GM10266 (cell line): ENCODE measurements at regions not wholly inside any gene's neighbourhood (a gene's known extent, or its start where the extent isn't known, plus 50 kb on each side); places are given as distances from the start of the nearest gene placed in this dataset.

Experiments
- DNase-seq: peaks from one replicate; pipeline ENCODE4 v3.0.0; 2012; ENCODE audit errors: extremely low spot score
- CTCF ChIP-seq: IDR thresholded peaks from 2 replicates; pipeline ENCODE4 v1.5.1; 2012; ENCODE audit warnings: mild to moderate bottlenecking, low read depth; ENCODE audit not compliant: control insufficient read depth, insufficient read depth; ENCODE audit errors: missing control alignments

- TF ChIP-seq CTCF = no peak
- DNase-seq = no peak
Observed at GRCh38 chr6:97630604-97631003, 347.6 kb upstream of the MMS22L start.

GRCh38 chr6:97632341-97632740 lies 349.3 kb upstream of the MMS22L start:
- no peak for DNase-seq
- TF ChIP-seq CTCF = no peak

- no peak for DNase-seq
- no peak for TF ChIP-seq CTCF
Observed at GRCh38 chr6:97639702-97640101, 356.7 kb upstream of the MMS22L start.

GRCh38 chr6:97644353-97644752 lies 361.3 kb upstream of the MMS22L start:
- no peak for TF ChIP-seq CTCF
- DNase-seq = no peak

GRCh38 chr6:97645757-97646156 lies 362.7 kb upstream of the MMS22L start:
- TF ChIP-seq CTCF = no peak
- no peak for DNase-seq

GRCh38 chr6:97653076-97653475 lies 370.1 kb upstream of the MMS22L start:
- DNase-seq = no peak
- TF ChIP-seq CTCF = no peak

- TF ChIP-seq CTCF = no peak
- DNase-seq = no peak
Observed at GRCh38 chr6:97653517-97653916, 370.5 kb upstream of the MMS22L start.
